ENCODE measurements at regions not wholly inside any gene's neighbourhood (a gene's known extent, or its start where the extent isn't known, plus 50 kb on each side); places are given as distances from the start of the nearest gene placed in this dataset.

GRCh38 chr7:55730197-55730596, 132.4 kb downstream of the SEPTIN14 start:
- Histone ChIP-seq H3K9me2 (ENCODE audit: insufficient read depth) (no peaks in the 10 kb centered on the region), H3K4me1 (ENCODE audit: insufficient read depth) (0 out of 2 replicates have a peak, but pooled peaks cover 4% of the 10 kb centered on the region), H3K4me2 (no peak overlapping the region), H2AFZ (no peak overlapping the region), H3K27me3 (ENCODE audit: insufficient read depth) (no peaks in the 10 kb centered on the region), H3K27ac (ENCODE audit: low read depth) (no peak overlapping the region), H4K20me1 (replicated peaks; ENCODE audit: insufficient read depth) (no peaks in the 10 kb centered on the region), H3F3A (replicated peaks; ENCODE audit: low read depth) (no peaks in the 10 kb centered on the region), H3K4me3 (no peak overlapping the region), H3K36me3 (ENCODE audit: insufficient read depth) (no peaks in the 10 kb centered on the region), H3K79me2 (replicated peaks; ENCODE audit: insufficient read depth) (no peaks in the 10 kb centered on the region)
- Mint-ChIP-seq H3K4me3 (no peak overlapping the region), H3K36me3 (ENCODE audit: low read depth) (no peaks in the 10 kb centered on the region), H3K27me3 (ENCODE audit: insufficient read depth, low read depth, poor library complexity) (peaks cover 2% of the 10 kb centered on the region), H3K27ac (no peak overlapping the region), H3K4me1 (peaks cover 4% of the 10 kb centered on the region; the same call in 1 of the 3 replicates), H3K9me3 (no peaks in the 10 kb centered on the region)
- TF ChIP-seq ZNF331 (CRISPR knock-in tag; IDR thresholded peaks at IDR 0.05; ENCODE audit: low read depth) (no peak), NANOG (IDR thresholded peaks at IDR 0.05; ENCODE audit: borderline replicate concordance) (no peak), CTCF (conservative IDR thresholded peaks at IDR 0.05; ENCODE audit: low read depth in 2 of 2) (no peak), CREB1 (CRISPR knock-in tag; IDR thresholded peaks at IDR 0.05; ENCODE audit: low read depth) (no peak), JUNB (IDR thresholded peaks at IDR 0.05; ENCODE audit: unreplicated experiment) (no peak), ETS1 (IDR thresholded peaks at IDR 0.05) (no peak), EZH2 (IDR thresholded peaks at IDR 0.05; ENCODE audit: low read depth, unreplicated experiment) (no peak), STAT1 (IDR thresholded peaks at IDR 0.05; ENCODE audit: unreplicated experiment) (no peak), EZH2phosphoT487 (IDR thresholded peaks at IDR 0.05; ENCODE audit: unreplicated experiment) (no peak), ZNF114 (CRISPR knock-in tag; IDR thresholded peaks at IDR 0.05) (no peak), POLR2AphosphoS5 (IDR thresholded peaks at IDR 0.05; ENCODE audit: low read depth) (no peak)
- TF ChIP-seq, protein P1, sequence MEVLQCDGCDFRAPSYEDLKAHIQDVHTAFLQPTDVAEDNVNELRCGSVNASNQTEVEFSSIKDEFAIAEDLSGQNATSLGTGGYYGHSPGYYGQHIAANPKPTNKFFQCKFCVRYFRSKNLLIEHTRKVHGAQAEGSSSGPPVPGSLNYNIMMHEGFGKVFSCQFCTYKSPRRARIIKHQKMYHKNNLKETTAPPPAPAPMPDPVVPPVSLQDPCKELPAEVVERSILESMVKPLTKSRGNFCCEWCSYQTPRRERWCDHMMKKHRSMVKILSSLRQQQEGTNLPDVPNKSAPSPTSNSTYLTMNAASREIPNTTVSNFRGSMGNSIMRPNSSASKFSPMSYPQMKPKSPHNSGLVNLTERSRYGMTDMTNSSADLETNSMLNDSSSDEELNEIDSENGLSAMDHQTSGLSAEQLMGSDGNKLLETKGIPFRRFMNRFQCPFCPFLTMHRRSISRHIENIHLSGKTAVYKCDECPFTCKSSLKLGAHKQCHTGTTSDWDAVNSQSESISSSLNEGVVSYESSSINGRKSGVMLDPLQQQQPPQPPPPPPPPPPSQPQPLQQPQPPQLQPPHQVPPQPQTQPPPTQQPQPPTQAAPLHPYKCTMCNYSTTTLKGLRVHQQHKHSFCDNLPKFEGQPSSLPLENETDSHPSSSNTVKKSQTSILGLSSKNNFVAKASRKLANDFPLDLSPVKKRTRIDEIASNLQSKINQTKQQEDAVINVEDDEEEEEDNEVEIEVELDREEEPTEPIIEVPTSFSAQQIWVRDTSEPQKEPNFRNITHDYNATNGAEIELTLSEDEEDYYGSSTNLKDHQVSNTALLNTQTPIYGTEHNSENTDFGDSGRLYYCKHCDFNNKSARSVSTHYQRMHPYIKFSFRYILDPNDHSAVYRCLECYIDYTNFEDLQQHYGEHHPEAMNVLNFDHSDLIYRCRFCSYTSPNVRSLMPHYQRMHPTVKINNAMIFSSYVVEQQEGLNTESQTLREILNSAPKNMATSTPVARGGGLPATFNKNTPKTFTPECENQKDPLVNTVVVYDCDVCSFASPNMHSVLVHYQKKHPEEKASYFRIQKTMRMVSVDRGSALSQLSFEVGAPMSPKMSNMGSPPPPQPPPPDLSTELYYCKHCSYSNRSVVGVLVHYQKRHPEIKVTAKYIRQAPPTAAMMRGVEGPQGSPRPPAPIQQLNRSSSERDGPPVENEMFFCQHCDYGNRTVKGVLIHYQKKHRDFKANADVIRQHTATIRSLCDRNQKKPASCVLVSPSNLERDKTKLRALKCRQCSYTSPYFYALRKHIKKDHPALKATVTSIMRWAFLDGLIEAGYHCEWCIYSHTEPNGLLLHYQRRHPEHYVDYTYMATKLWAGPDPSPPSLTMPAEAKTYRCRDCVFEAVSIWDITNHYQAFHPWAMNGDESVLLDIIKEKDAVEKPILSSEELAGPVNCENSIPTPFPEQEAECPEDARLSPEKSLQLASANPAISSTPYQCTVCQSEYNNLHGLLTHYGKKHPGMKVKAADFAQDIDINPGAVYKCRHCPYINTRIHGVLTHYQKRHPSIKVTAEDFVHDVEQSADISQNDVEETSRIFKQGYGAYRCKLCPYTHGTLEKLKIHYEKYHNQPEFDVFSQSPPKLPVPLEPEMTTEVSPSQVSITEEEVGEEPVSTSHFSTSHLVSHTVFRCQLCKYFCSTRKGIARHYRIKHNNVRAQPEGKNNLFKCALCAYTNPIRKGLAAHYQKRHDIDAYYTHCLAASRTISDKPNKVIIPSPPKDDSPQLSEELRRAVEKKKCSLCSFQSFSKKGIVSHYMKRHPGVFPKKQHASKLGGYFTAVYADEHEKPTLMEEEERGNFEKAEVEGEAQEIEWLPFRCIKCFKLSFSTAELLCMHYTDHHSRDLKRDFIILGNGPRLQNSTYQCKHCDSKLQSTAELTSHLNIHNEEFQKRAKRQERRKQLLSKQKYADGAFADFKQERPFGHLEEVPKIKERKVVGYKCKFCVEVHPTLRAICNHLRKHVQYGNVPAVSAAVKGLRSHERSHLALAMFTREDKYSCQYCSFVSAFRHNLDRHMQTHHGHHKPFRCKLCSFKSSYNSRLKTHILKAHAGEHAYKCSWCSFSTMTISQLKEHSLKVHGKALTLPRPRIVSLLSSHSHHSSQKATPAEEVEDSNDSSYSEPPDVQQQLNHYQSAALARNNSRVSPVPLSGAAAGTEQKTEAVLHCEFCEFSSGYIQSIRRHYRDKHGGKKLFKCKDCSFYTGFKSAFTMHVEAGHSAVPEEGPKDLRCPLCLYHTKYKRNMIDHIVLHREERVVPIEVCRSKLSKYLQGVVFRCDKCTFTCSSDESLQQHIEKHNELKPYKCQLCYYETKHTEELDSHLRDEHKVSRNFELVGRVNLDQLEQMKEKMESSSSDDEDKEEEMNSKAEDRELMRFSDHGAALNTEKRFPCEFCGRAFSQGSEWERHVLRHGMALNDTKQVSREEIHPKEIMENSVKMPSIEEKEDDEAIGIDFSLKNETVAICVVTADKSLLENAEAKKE (CRISPR knock-in tag; IDR thresholded peaks at IDR 0.05) = no peak
- TF ChIP-seq, protein P2, sequence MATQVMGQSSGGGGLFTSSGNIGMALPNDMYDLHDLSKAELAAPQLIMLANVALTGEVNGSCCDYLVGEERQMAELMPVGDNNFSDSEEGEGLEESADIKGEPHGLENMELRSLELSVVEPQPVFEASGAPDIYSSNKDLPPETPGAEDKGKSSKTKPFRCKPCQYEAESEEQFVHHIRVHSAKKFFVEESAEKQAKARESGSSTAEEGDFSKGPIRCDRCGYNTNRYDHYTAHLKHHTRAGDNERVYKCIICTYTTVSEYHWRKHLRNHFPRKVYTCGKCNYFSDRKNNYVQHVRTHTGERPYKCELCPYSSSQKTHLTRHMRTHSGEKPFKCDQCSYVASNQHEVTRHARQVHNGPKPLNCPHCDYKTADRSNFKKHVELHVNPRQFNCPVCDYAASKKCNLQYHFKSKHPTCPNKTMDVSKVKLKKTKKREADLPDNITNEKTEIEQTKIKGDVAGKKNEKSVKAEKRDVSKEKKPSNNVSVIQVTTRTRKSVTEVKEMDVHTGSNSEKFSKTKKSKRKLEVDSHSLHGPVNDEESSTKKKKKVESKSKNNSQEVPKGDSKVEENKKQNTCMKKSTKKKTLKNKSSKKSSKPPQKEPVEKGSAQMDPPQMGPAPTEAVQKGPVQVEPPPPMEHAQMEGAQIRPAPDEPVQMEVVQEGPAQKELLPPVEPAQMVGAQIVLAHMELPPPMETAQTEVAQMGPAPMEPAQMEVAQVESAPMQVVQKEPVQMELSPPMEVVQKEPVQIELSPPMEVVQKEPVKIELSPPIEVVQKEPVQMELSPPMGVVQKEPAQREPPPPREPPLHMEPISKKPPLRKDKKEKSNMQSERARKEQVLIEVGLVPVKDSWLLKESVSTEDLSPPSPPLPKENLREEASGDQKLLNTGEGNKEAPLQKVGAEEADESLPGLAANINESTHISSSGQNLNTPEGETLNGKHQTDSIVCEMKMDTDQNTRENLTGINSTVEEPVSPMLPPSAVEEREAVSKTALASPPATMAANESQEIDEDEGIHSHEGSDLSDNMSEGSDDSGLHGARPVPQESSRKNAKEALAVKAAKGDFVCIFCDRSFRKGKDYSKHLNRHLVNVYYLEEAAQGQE (IDR thresholded peaks at IDR 0.05; ENCODE audit: unreplicated experiment) = no peak
- ATAC-seq = no peak
- DNase-seq (ENCODE audit: low spot score) = no peak

All from GM23338 (cell line).